ENCODE measurements at regions not wholly inside any gene's neighbourhood (a gene's known extent, or its start where the extent isn't known, plus 50 kb on each side); places are given as distances from the start of the nearest gene placed in this dataset.

- Histone ChIP-seq H3K27ac (no peak overlapping the region), H3K4me3 (no peak overlapping the region), H3K27me3 (no peaks in the 10 kb centered on the region), H3K9me3 (no peaks in the 10 kb centered on the region), H3K36me3 (no peaks in the 10 kb centered on the region), H3K4me1 (no peaks in the 10 kb centered on the region)
- TF ChIP-seq POLR2A (IDR thresholded peaks at IDR 0.05): no peak
- TF ChIP-seq CTCF (IDR thresholded peaks at IDR 0.05): no peak
- no peak for DNase-seq
Observed at GRCh38 chr2:12090590-12090989, 344.2 kb downstream of the LPIN1 start.

DNA sequence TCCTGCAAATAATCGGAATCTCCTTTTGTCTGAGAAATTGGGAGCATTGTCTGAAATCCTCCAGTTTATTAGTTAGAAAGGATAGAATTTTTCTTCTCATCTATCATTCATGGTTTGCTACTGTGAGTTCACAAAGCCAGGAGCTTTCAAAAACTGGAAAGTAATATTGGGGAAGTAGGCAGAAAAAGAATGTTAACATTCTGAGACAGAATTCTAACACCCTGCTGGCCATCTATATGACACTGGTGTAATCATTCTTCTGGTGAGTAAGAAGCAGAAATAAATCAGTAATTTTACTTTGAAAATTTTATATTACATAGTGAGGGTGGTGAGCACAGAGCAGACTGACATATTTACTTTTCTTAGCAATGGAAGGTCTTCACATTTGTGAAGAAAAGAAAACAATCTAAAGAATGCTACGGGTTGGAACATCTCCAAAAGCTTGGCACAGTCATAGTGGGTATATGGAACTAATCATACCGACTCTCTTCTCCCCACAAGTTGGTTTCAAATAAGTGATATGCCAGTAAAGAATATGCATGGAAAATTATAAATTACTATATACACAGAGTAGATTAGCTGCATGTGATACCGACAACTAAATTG, 344.9 kb downstream of the LPIN1 start:
- Histone ChIP-seq H3K36me3 (no peaks in the 10 kb centered on the region), H3K27me3 (no peaks in the 10 kb centered on the region), H3K4me1 (no peaks in the 10 kb centered on the region), H3K4me3 (no peak overlapping the region), H3K9me3 (no peaks in the 10 kb centered on the region), H3K27ac (no peak overlapping the region)
- TF ChIP-seq CTCF (IDR thresholded peaks at IDR 0.05) (no peak), POLR2A (IDR thresholded peaks at IDR 0.05) (no peak)
- DNase-seq: no peak

GRCh38 chr2:12094134-12094533, 347.7 kb downstream of the LPIN1 start:
- H3K4me1 ChIP-seq: no peaks in the 10 kb centered on the region
- no peak for DNase-seq
- H3K27me3 ChIP-seq: no peaks in the 10 kb centered on the region
- H3K36me3 ChIP-seq: no peaks in the 10 kb centered on the region
- no peak overlapping the region for H3K4me3 ChIP-seq
- H3K9me3 ChIP-seq: no peaks in the 10 kb centered on the region
- H3K27ac ChIP-seq: no peak overlapping the region
- no peak for TF ChIP-seq CTCF (IDR thresholded peaks at IDR 0.05)
- TF ChIP-seq POLR2A (IDR thresholded peaks at IDR 0.05): no peak

- Histone ChIP-seq H3K27ac (no peak overlapping the region), H3K4me3 (no peak overlapping the region), H3K27me3 (no peaks in the 10 kb centered on the region), H3K4me1 (no peaks in the 10 kb centered on the region), H3K9me3 (no peaks in the 10 kb centered on the region), H3K36me3 (no peaks in the 10 kb centered on the region)
- TF ChIP-seq POLR2A (IDR thresholded peaks at IDR 0.05) (no peak), CTCF (IDR thresholded peaks at IDR 0.05) (no peak)
- no peak for DNase-seq
Observed at GRCh38 chr2:12096051-12096787, 349.8 kb downstream of the LPIN1 start.

DNA sequence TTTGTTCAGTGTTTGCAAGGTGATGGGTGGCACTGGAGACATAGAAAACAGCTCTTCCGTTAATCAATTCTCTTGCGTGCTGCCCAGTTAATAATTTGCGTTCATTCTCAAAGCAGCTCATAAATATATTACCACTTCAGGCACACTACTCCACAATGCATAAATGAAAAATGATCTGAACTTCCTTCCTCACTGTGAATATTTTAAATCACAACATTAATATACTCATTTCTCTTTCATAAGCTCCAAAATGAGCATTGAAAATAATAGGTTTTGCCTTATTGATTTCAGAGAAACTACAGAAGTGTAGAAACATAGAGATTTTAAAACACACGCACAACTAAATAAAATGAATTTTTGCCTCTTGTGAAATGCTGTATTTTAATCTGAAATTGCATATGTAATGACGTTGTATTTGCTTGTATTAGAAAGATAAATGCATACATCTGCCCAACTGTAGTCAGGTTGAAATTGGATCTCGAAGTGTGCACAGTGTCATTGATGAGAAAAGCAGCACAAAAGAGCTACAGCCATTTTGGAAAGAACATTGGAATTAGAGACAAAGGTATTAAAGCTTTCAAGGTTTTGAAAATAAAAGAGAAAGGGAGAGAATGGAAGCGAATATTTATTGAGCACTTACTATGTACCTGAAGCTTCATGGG, 350.5 kb downstream of the LPIN1 start:
- Histone ChIP-seq H3K9me3 (no peaks in the 10 kb centered on the region), H3K4me1 (no peaks in the 10 kb centered on the region), H3K36me3 (no peaks in the 10 kb centered on the region), H3K27ac (no peak overlapping the region), H3K4me3 (no peak overlapping the region), H3K27me3 (no peaks in the 10 kb centered on the region)
- TF ChIP-seq CTCF (IDR thresholded peaks at IDR 0.05) (no peak), POLR2A (IDR thresholded peaks at IDR 0.05) (no peak)
- DNase-seq: no peak

All from Peyer's patch (tissue), 4 donors.